NOMO-1 (cell line): ENCODE measurements at regions not wholly inside any gene's neighbourhood (a gene's known extent, or its start where the extent isn't known, plus 50 kb on each side); places are given as distances from the start of the nearest gene placed in this dataset.

ENCODE experiments used
- DNase-seq, 2 experiments: peaks; one replicate each; lab custom pipeline; 2025; ENCODE audit not compliant: unreplicated experiment in 2 of 2; lab: John Stamatoyannopoulos, UW

GRCh38 chrX:39609941-39610340 is 487.8 kb downstream of the BCOR start:
- no peak for DNase-seq

- DNase-seq, result no peak
Observed at GRCh38 chrX:39611468-39611867, 486.3 kb downstream of the BCOR start.

- DNase-seq, result peak in 1 of 2 experiments; percentile 3
Observed at GRCh38 chrX:39613482-39613995, 484.2 kb downstream of the BCOR start.

GRCh38 chrX:39613997-39614679 is 483.6 kb downstream of the BCOR start:
- DNase-seq, result no peak

- no peak for DNase-seq
Observed at GRCh38 chrX:39614680-39614998, 483.1 kb downstream of the BCOR start.

GRCh38 chrX:39616098-39616729 is 481.5 kb downstream of the BCOR start:
- peak; percentile 1 to 7 for DNase-seq

GRCh38 chrX:39616731-39617130 is 481.0 kb downstream of the BCOR start:
- no peak for DNase-seq

GRCh38 chrX:39618178-39618577 is 479.6 kb downstream of the BCOR start:
- no peak for DNase-seq

GRCh38 chrX:39619182-39620009 is 478.4 kb downstream of the BCOR start:
- DNase-seq, result no peak

- DNase-seq, result no peak
Observed at GRCh38 chrX:39624166-39624565, 473.6 kb downstream of the BCOR start.

GRCh38 chrX:39625810-39626209 is 471.9 kb downstream of the BCOR start:
- no peak for DNase-seq

GRCh38 chrX:39626749-39627148 is 471.0 kb downstream of the BCOR start:
- no peak for DNase-seq

- no peak for DNase-seq
Observed at GRCh38 chrX:39627257-39627656, 470.5 kb downstream of the BCOR start.

GRCh38 chrX:39629001-39629400 is 468.8 kb downstream of the BCOR start:
- DNase-seq, result no peak

- no peak for DNase-seq
Observed at GRCh38 chrX:39630344-39630743, 467.4 kb downstream of the BCOR start.

- DNase-seq, result no peak
Observed at GRCh38 chrX:39631276-39632229, 466.2 kb downstream of the BCOR start.

- DNase-seq, result peak in 1 of 2 experiments; percentile 25
Observed at GRCh38 chrX:39633293-39633692, 464.5 kb downstream of the BCOR start.

GRCh38 chrX:39636481-39636880 is 461.3 kb downstream of the BCOR start:
- no peak for DNase-seq

- DNase-seq, result no peak
Observed at GRCh38 chrX:39638526-39638925, 459.2 kb downstream of the BCOR start.

- DNase-seq, result no peak
Observed at GRCh38 chrX:39639871-39640270, 457.9 kb downstream of the BCOR start.

- DNase-seq, result no peak
Observed at GRCh38 chrX:39640866-39641265, 456.9 kb downstream of the BCOR start.
